ENCODE measurements at regions not wholly inside any gene's neighbourhood (a gene's known extent, or its start where the extent isn't known, plus 50 kb on each side); places are given as distances from the start of the nearest gene placed in this dataset.

- CTCF ChIA-PET, result no interaction called here
Observed at GRCh38 chr1:95180371-95180770, 53.6 kb upstream of the RWDD3 start.

GRCh38 chr1:95181096-95181495, 52.9 kb upstream of the RWDD3 start:
- H3K4me3 ChIP-seq (ENCODE audit: low read depth, low read length), result no peak overlapping the region
- CTCF ChIA-PET, result interaction anchor here (0.7 kb wide), 1 partner anchor 1496 kb away, joined by 3 read pairs; no protein-coding TSS in a partner anchor
- H3K4me1 ChIP-seq (ENCODE audit: control insufficient read depth, insufficient read depth, low read length), result no peaks in the 10 kb centered on the region
- no peak overlapping the region for H3K27ac ChIP-seq (ENCODE audit: extremely low read depth, low read depth, low read length)
- POLR2A ChIA-PET, result no interaction called here
- TF ChIP-seq ZNF148 (tag by site-specific recombination; IDR thresholded peaks at IDR 0.05; ENCODE audit: borderline replicate concordance) (no peak), ZNF530 (tag by site-specific recombination; IDR thresholded peaks at IDR 0.05; ENCODE audit: low read depth) (no peak), ZNF518A (tag by site-specific recombination; conservative IDR thresholded peaks at IDR 0.05; ENCODE audit: low read depth) (no peak), ZNF837 (tag by site-specific recombination; IDR thresholded peaks at IDR 0.05) (no peak)
- H3K36me3 ChIP-seq (ENCODE audit: control insufficient read depth in 2 of 2, insufficient read depth in 1 of 2, low read length in 2 of 2), result no peaks in the 10 kb centered on the region; a peak in 1 of 3 replicates
- H3K9me3 ChIP-seq (ENCODE audit: control insufficient read depth, insufficient read depth, low read depth, low read length), result no peaks in the 10 kb centered on the region

More at GRCh38 chr1:95180371-95180770, 53.6 kb upstream of the RWDD3 start:
- TF ChIP-seq ZNF629 (tag by site-specific recombination; IDR thresholded peaks at IDR 0.05) (no peak), SP3 (tag by site-specific recombination; IDR thresholded peaks at IDR 0.05) (no peak), ZFP41 (tag by site-specific recombination; IDR thresholded peaks at IDR 0.05; ENCODE audit: borderline replicate concordance) (no peak), ZNF624 (tag by site-specific recombination; IDR thresholded peaks at IDR 0.05) (no peak), INSM2 (tag by site-specific recombination; IDR thresholded peaks at IDR 0.05) (no peak), ZNF580 (tag by site-specific recombination; IDR thresholded peaks at IDR 0.05) (no peak)
- Histone ChIP-seq H3K27ac (ENCODE audit: extremely low read depth, low read depth, low read length) (no peak overlapping the region), H3K4me3 (ENCODE audit: low read depth, low read length) (no peak overlapping the region), H3K36me3 (ENCODE audit: control insufficient read depth in 2 of 2, insufficient read depth in 1 of 2, low read length in 2 of 2) (peaks cover 0 to 2% of the 10 kb centered on the region in 2 experiments; a peak in 2 of 3 replicates), H3K4me1 (ENCODE audit: control insufficient read depth, insufficient read depth, low read length) (no peaks in the 10 kb centered on the region), H3K9me3 (ENCODE audit: control insufficient read depth, insufficient read depth, low read depth, low read length) (no peaks in the 10 kb centered on the region)
- POLR2A ChIA-PET, result interaction anchor here (1.2 kb wide), 1 partner anchor 53 kb away, joined by 3 read pairs; no protein-coding TSS in a partner anchor

GRCh38 chr1:95183952-95184351, 50.1 kb upstream of the RWDD3 start:
- ChIA-PET POLR2A (no interaction called here), CTCF (no interaction called here)
- no peak overlapping the region for H3K27ac ChIP-seq (ENCODE audit: extremely low read depth, low read depth, low read length)
- no peaks in the 10 kb centered on the region for H3K9me3 ChIP-seq (ENCODE audit: control insufficient read depth, insufficient read depth, low read depth, low read length)
- no peak overlapping the region for H3K4me3 ChIP-seq (ENCODE audit: low read depth, low read length)
- no peaks in the 10 kb centered on the region for H3K4me1 ChIP-seq (ENCODE audit: control insufficient read depth, insufficient read depth, low read length)
- peaks cover 0 to 3% of the 10 kb centered on the region in 2 experiments; a peak in 1 of 3 replicates for H3K36me3 ChIP-seq (ENCODE audit: control insufficient read depth in 2 of 2, insufficient read depth in 1 of 2, low read length in 2 of 2)
- TF ChIP-seq ZNF580 (tag by site-specific recombination; IDR thresholded peaks at IDR 0.05) (no peak), ZNF677 (tag by site-specific recombination; IDR thresholded peaks at IDR 0.05) (no peak), KLF16 (tag by site-specific recombination; IDR thresholded peaks at IDR 0.05) (no peak), ZNF146 (tag by site-specific recombination; IDR thresholded peaks at IDR 0.05) (no peak), ZNF660 (tag by site-specific recombination; IDR thresholded peaks at IDR 0.05) (no peak), ZSCAN5A (tag by site-specific recombination; IDR thresholded peaks at IDR 0.05) (no peak), PRDM10 (tag by site-specific recombination; IDR thresholded peaks at IDR 0.05) (no peak)

Data from HEK293 (cell line).